ENCODE measurements at regions not wholly inside any gene's neighbourhood (a gene's known extent, or its start where the extent isn't known, plus 50 kb on each side); places are given as distances from the start of the nearest gene placed in this dataset.
A peak's percentile ranks its signal among the peaks of the same experiment; 100 is the strongest.

- no peak for TF ChIP-seq CTCF (IDR thresholded peaks at IDR 0.05)
- peak in 1 of 4 donors; percentile 26 for TF ChIP-seq POLR2A (IDR thresholded peaks at IDR 0.05)
Measured at GRCh38 chr20:50438986-50439407, 71.2 kb upstream of the PTPN1 start.
